Fibroblast of skin of right biceps (primary cell): ENCODE measurements at regions not wholly inside any gene's neighbourhood (a gene's known extent, or its start where the extent isn't known, plus 50 kb on each side); places are given as distances from the start of the nearest gene placed in this dataset.
A peak's percentile ranks its signal among the peaks of the same experiment; 100 is the strongest.
"Not testable (repeated sequence)": the region's sequence is repeated elsewhere in the genome, so short reads cannot be mapped to it uniquely, and the experiment has no call there.

Experiments used
- DNase-seq: peaks from one replicate; pipeline ENCODE4 v3.0.0-alpha.2; 2013

DNA sequence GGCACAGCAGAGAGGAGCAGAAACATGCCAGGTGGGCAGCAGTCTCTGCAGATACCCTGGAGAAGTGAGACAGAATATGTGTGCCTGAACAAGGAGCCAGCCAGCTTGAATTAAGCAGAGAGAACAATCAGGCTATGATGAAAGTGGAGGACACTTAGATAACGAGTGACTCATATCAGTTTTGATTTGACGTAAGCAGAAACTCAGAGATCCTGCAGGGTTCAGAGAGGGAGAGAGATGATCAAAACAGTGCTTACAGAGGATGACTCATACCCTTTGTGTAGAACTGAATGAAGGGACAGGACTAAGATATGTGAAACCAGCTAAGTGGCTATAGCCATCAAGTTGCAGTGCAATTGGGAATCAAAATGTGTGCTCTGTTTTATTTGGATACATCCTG lies 300.7 kb downstream of the TENT5A start:
- peak; percentile 93 for DNase-seq

DNA sequence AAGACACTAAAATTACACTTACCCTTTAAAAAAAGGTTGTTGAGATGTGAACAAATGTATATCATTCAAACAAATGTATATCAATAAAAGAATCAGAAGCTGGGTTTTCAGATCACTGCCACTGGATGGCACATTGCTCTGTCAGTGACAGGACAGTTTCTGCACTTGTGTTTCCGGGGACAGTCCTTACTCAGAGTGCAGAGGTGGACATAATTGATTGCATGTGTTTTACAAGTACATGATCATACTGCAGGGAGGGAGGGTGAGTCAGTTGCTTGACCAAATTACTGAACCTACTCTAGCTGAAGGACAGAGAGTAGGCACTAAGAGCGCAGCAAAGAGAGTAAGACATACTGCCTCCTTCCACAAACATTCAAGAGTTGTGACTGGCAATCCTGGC lies 302.3 kb downstream of the TENT5A start:
- DNase-seq = peak; percentile 70

DNA sequence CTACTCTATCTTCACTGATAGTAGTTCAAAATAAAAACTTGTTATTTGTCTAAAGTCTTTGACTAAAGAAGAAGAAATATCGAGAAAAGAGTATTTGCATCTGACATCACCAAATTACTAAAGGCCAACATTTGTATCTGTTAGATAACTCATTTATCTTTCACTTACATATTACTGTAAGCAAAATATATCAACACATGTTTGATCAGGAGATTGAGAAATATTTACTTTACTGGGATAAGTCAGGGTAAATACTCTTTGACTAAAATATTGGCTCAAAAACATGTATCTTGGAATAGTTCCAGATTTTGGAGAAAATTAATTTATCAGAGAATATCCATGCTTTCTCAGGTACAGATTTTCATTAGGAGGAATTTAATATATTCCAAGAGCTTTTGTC lies 306.0 kb downstream of the TENT5A start:
- DNase-seq = no peak

DNA sequence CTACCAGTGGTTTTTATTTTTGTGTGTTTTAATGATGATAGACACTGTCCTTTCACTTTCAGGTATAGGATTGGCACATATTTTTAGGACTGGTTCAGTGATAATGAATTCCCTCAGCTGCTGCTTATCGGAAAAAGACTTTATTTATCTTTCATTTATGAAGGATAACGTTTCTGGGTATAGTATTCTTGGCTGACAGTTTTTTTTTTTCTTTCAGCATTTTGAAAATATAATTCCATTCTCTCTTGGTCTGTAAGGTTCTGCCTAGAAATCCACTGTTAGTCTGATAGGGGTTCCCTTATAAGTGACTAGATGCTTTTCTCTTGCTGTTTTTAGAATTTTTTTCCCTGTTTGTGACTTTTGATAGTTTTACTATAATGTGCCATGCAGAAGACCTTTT lies 313.1 kb downstream of the TENT5A start:
- no peak for DNase-seq

DNA sequence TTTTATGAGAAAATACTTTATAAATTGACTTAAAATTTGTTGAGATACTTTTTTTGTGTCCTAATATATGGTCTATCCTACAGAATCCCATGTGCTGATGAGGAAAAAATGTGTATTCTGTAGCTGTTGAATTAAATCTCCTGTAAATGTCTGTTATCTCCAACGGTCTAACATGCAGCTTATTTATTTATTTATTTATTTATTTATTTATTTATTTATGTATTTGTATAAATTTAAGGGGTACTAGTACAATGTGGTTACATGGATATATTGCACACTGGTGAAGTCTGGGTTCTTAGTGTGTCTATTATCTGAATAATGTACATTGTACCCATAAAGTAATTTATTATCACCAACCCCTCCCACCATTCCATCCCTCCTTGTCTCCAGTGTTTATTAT lies 315.5 kb downstream of the TENT5A start:
- no peak for DNase-seq

DNA sequence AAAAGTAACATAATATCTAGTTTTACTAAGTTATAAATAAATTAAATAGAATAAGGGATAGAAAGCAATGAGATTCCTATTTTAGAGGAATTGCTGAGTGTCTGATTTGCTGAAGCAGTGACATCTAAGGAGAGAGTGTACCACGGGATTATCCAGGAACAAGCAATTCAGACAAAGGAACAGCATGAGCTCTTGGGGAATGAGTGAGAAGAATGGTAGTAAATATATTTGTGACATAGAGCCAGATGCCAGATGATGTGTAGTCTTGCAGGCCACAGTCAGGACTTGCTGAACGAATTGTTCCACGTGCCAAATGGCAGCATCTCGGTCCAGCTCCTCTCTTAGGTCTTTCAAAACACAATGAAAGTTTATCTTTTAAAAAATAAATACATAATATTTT lies 339.2 kb downstream of the TENT5A start:
- DNase-seq = no peak

DNA sequence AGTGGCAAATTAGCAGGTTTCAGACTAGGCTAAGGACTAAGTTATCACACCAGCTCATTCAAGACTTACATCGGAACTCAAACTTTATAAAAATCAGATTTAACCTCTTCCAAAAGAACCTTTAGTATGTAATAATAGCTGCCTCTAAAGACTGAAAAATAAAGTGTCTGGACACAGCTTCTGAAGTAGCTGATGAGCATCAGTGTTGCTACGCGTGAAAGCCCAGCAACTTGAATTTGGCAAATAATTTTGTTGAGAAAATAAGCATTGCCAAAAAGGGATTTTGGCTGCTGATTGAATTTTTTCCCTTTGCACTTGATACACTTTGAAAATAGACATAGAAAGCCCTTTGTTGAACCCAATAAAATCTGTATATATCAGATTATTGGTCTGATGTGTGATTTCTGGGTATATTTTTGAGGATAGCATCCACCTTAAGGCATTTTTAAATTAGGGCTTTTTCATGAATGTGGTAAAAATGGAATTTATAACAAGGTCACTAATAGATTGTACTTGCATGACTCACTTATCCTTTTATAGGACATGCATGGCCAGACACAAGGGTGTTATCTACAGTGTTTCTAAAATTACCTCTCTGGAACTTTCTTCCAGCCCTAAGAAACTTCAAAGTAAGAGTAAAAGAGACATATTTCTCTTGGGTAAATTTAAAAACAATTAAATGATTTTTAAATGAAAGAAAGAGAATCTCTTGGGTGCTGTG lies 350.4 kb downstream of the TENT5A start:
- DNase-seq = peak; percentile 80

DNA sequence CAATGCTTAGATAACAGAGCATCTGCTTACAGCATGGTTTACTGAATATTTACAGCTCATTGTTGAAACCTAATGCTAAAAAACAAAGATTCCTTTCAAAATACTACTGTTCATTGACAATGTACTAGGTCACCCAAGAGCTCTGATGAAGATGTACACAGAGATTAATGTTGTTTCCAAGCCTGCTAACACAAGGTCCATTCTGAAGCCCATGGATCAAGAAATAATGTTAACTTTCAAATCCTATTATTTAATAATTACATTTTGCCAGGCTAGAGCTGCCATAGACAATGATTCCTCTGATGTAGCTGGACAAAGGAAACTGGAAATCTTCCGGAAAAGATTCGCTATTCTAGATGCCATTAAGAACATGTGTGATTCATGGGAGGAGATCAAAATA lies 355.6 kb downstream of the TENT5A start:
- no peak for DNase-seq

DNA sequence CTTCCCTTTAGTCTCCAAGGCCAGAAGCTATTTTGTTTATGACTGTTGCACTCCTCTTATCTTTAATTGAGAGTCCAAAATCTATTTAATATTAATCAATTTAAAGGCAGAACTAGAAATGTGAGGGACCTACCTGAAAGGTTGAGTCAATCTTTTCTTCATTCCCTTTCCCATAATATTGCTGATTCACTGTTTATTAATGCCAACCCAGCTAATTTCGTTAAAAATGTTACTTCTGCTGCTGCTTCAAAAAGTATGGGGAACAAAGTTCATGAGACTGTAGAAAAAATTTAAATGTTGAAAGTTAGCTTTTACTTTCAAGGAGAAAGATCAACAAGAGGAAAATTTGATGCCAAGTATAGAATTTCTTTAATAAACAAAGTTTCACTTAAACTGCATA lies 365.3 kb downstream of the TENT5A start:
- DNase-seq = no peak

DNA sequence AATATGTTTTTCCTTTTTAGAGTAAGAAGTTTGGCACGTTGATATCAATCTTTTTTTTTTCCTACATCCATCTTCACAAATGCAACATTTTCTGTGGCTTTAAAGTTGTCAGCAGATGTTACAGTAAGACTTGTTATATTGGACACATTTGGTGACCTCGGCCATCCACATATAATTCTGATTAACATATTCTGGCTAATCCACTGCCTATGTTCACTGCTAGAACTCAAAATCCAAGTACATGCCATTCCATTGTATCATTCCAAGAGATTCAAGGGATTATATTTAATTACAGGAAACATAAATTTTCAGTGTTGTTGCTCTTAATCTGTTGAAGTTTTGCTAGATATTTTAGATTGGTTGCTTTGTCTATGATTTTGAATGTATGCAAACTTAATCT lies 367.6 kb downstream of the TENT5A start:
- peak; percentile 94 for DNase-seq

DNA sequence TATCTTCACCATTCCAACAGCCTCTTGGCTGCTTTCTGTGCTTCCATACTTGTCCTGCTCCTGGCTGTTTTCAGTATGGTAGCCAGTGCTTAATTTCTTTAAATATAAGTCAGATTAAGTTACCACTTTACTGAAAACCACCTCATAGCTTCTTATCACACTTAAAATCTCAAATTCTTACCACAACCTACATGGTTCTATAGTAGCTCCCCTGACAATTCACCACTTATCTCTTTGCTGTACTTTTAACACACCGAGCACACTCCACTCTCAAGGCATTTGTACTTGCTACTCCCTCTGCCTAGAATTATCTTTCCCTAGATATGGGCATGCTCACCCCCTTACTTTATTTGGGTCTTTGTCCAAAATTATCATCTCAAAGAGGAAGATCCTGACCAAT lies 369.0 kb downstream of the TENT5A start:
- peak; percentile 11 for DNase-seq

DNA sequence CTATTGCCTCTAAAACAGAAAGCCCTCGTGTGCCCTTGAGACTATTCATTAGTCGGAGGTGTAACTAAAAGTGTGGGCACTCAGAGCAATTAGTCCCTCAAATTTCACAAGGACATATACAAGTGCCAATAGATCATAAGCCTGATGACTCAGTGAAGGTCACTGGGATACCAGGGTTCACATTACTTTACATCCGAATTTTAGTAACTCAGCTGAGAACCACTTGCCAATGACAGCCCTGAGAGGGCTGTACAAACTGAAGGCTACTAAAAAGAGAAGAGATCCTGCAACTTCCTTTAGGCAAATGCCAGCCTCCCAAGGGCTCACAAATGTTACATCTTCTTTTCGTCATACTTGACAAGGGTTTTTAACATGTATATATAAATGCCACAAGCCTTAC lies 369.6 kb downstream of the TENT5A start:
- no peak for DNase-seq

DNA sequence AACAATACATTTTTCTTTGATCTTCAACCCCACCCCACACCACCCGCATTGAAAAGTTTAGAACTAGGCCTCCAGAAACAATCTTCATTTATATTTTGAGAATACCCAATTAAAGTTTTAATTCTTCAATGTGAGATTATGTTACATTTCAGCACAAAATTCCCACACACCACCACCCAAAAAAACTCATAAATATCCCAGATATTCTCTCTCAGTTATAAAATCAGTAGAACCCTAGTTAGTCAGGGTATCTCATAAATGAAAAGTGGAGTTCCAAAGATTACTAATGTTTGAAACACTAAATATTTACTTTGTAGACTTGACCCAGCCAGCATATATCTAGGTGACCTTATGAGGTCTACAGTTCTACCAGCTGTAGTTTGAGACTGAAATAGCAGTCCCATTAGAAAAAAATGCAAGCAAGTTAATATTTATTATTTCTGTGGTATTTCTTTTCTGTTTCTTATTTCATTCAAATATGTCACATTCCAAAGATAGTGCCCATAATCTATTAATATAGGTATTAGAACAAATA lies 371.0 kb downstream of the TENT5A start:
- DNase-seq = no peak

DNA sequence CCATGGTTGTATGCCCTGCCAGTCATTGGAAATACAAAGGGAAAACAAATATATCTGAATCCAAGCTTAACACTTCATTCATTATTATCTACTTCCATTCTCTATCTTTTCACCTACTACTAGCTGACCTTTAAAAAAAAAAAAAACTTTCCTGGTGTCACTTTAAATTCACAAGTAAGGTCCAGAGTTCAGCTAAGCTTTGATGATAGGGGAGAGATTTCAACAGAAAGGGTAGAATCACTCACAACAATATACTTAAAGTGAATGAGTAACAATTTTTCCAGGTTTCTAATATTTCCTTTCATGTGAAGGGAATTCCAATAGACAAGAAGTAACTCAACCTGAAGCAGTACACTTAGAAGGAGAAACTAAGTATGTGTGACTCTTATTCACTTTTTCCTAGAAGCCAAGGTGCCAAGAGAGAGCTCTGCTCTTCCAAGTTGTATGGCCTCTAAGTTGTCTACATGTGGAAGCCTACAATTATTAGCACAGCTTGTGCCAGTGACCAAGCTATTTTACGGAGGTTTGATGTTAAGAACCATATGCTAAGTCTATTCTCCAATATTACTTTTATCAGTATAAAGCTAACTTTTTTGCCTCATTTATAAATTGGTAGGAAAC lies 371.7 kb downstream of the TENT5A start:
- DNase-seq = no peak

DNA sequence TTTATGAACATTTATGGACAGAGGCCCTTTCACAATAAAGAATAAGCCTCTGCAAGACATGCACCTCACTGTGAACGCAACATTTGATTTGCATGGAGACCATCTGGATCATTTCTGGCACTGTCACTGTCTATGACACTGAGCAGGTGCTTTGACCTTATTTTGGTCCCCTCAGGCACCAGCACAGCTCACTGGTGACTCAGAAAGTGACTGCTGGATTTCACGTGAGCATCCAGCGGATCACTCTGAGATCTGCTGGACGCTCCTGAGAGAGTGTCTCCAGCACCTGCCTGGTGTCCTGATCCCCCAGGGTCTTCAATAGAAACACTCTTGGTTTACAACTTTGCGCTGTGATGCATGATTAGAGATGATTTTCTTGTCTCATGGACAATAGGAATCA lies 375.7 kb downstream of the TENT5A start:
- no peak for DNase-seq

DNA sequence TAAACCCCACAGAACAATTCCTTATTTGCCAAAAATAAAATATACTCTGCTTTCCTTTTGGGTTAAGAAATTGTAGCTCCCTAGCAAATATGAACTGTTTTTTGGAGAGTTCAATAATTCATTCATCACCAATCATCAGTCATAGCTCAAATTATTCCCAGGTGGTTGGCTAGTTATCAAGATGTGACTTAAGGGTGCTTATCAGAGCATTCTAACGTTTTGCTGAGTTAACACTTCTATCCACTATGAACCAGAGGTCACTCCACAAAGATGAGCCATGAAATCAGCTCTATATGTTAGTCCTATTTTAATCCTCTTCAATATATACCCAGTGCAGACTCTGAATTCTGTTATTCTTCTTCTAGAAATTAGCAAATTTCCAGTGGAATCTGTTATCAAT lies 379.1 kb downstream of the TENT5A start:
- DNase-seq = peak; percentile 58

DNA sequence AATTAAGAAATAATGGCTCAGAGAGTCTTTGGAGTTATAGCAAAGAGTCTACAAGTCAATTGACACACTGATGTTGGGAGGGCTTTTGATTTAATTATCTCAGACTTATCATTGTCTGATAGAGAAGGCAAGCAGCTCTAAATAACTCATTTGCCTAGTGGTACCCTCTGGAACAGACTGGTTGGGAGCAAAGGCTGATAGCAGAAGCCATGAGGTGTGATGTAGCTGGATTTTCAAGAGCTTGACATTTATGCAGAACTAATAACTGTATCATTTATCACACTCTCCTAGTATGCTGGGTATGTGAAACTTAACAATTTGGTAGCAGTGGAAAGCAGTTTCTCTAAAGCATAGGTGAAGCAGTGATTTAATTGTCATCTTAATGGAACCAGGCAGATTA lies 380.6 kb downstream of the TENT5A start:
- no peak for DNase-seq

DNA sequence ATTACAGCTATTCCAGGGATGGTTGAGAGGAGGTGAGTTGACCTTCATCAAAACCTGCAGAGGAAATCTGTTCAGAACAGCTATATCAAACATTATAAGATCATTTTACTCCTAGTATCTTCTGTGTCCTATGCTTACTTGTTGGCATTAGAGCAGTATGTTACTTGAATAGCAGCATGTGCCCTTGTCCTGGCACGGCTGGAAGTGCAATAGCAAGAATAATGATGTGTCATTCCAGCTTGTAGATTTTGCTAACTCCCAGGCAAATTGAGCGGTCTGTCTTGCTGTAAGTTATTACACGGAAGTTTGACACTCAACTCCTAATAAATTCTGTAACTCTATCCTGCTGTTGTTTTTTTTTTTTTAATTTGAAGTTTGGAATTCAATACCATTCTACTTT lies 385.5 kb downstream of the TENT5A start:
- DNase-seq = peak; percentile 25

DNA sequence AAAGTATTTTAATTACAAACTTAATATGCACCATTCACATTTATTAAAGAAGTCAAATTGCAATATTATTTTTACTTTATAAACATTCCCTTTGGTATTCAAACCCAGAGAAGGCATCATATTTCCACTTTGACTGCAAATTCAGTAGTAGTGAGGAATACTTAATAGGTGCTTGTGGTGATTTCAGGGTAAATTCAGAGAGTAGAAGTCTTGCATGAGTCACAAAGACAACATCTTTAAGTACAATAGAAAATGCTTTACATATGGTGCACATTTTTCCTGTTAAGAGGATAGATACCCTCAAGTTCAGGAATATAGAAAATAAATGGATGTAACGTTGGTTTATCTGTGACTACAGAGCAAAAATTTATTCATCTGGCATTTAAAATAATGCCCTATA lies 390.2 kb downstream of the TENT5A start:
- peak; percentile 91 for DNase-seq

DNA sequence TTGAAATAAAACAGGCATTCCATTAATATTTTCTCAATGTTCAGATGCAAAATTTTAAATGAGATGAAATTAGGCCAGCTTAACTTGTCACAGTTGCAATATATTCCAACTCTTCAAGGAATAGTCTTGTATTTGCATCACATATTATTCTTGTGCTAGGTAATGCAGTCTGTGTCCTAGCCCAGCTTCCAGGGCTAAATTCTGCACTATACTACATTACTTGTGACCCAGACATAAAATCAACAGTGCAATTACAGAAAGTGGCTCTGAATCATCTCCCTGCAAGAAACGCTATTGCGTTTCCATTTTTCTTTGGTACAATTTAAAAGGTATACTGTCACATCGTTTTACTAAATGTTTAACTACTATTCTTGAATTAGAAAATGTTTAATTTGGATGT lies 399.2 kb downstream of the TENT5A start:
- no peak for DNase-seq

DNA sequence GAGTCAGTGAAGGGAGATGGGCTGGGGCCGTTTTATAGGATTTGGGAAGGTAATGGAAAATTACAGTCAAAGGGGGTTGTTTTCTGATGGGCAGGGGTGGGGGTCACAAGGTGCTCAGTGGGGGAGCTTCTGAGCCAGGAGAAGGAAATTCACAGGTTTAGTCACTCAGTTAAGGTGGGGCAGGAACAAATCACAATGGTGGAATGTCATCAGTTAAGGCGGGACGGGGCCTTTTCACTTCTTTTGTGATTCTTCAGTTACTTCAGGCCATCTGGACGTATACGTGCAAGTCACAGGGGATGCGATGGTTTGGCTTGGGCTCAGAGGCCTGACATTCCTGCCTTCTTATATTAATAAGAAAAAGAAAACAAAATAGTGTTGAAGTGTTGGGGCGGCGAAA lies 408.5 kb downstream of the TENT5A start:
- not testable (repeated sequence) for DNase-seq

DNA sequence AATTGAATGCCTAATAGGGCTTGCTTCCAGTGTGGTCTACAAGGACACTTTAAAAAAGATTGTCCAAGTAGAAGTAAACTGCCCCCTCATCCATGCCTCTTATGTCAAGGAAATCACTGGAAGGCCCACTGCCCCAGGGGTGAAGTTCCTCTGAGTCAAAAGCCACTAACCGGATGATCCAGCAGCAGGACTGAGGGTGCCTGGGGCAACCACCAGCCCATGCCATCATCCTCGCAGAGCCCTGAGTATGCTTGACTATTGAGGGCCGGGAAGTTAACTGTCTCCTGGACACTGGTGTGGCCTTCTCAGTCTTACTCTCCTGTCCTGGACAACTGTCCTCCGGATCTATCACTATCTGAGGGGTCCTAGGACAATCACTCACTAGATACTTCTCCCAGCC lies 411.5 kb downstream of the TENT5A start:
- no peak for DNase-seq

DNA sequence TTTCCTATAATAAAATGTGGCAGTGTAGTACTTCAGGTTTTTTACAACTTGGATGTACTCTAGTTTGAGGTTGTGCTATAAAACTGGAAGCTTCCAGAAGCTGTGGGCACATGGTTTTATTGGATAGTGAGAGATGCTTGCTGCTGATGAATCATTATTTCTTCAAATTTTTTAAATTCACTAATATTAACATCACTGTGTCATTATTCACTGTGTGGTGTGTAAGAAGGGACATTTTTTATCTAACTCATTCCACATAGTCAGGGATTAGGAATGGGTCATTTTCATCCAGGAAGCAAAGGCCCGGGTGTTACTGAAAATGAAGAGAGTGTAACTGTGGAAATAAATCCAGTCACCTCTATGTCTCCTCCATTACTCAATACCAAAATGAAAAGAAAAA lies 421.0 kb downstream of the TENT5A start:
- peak; percentile 87 for DNase-seq

DNA sequence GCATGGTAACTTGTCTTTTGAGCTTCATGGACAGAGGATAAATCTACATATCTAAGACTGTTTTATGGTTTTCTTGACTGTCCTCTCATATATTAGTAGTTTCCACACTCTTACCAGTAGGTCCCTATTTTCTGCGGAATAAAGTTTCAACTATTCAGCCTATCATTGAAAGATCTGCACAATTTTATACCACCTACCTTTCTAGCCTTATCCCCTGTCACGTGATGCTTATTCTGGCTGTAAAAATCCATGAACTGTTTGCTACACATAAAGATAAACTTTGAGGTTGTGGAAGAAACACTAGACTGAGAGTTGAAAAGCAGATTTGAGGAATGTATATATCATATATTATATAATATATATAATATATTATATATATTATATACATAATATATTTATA lies 423.8 kb downstream of the TENT5A start:
- DNase-seq = no peak
